GM23338 (cell line): ENCODE measurements at regions not wholly inside any gene's neighbourhood (a gene's known extent, or its start where the extent isn't known, plus 50 kb on each side); places are given as distances from the start of the nearest gene placed in this dataset.

Source experiments
- ATAC-seq: fragments of 200-7000 bp; cut with Tn5 transposase; 3 replicates; pipeline ENCODE4 v1.9.1; 2020
- DNase-seq: peaks from one replicate; pipeline ENCODE4 v3.0.0-alpha.2; 2015; ENCODE audit warnings: low spot score
- H2AFZ ChIP-seq: fragments of 200-600 bp; sonication (generic); 2 replicates; pipeline ENCODE4 v1.8.0; 2016; ENCODE audit warnings: antibody characterized with exemption, mild to moderate bottlenecking, moderate library complexity
- H3F3A ChIP-seq: fragments of 200-600 bp; sonication (generic); replicated peaks from 2 replicates; pipeline ENCODE4 v1.8.0; 2017; ENCODE audit warnings: antibody characterized with exemption, mixed run types, low read depth
- H3K27ac ChIP-seq: fragments of 200-600 bp; sonication (generic); 2 replicates; pipeline ENCODE4 v1.6.1; 2016; ENCODE audit warnings: low read depth
- H3K27me3 ChIP-seq: fragments of 200-600 bp; sonication (generic); 2 replicates; pipeline ENCODE4 v1.8.0; 2016; ENCODE audit warnings: mild to moderate bottlenecking, mixed run types, moderate library complexity; ENCODE audit not compliant: insufficient read depth
- H3K36me3 ChIP-seq: fragments of 200-600 bp; sonication (generic); 2 replicates; pipeline ENCODE4 v1.8.0; 2016; ENCODE audit warnings: mild to moderate bottlenecking; ENCODE audit not compliant: insufficient read depth
- H3K4me1 ChIP-seq: fragments of 200-600 bp; sonication (generic); 2 replicates; pipeline ENCODE4 v1.8.0; 2016; ENCODE audit warnings: mild to moderate bottlenecking, moderate library complexity; ENCODE audit not compliant: insufficient read depth
- H3K4me2 ChIP-seq: fragments of 200-600 bp; sonication (generic); 2 replicates; pipeline ENCODE4 v1.7.1; 2017; ENCODE audit warnings: mixed run types
- H3K4me3 ChIP-seq: fragments of 200-600 bp; sonication (generic); 2 replicates; pipeline ENCODE4 v1.6.1; 2016; ENCODE audit warnings: mixed run types
- H3K79me2 ChIP-seq: fragments of 200-600 bp; sonication (generic); replicated peaks from 2 replicates; pipeline ENCODE4 v1.8.0; 2017; ENCODE audit warnings: mild to moderate bottlenecking; ENCODE audit not compliant: insufficient read depth
- H3K9me2 ChIP-seq: fragments of 200-600 bp; sonication (generic); 2 replicates; pipeline ENCODE4 v1.8.0; 2017; ENCODE audit not compliant: insufficient read depth
- H4K20me1 ChIP-seq: fragments of 200-600 bp; sonication (generic); replicated peaks from 2 replicates; pipeline ENCODE4 v1.8.0; 2017; ENCODE audit warnings: mild to moderate bottlenecking; ENCODE audit not compliant: insufficient read depth
- H3K27ac Mint-ChIP-seq: 2 replicates; pipeline ENCODE4 v1.8.0; 2020; ENCODE audit warnings: inconsistent platforms, mild to moderate bottlenecking, moderate library complexity, mixed read lengths
- H3K27me3 Mint-ChIP-seq: 3 replicates; pipeline ENCODE4 v1.8.0; 2022; ENCODE audit warnings: low read depth, mild to moderate bottlenecking, moderate library complexity, mixed read lengths, inconsistent platforms; ENCODE audit not compliant: insufficient read depth, poor library complexity
- H3K36me3 Mint-ChIP-seq: 3 replicates; pipeline ENCODE4 v1.8.0; 2021; ENCODE audit warnings: low read depth, mild to moderate bottlenecking, inconsistent platforms, moderate library complexity, mixed read lengths
- H3K4me1 Mint-ChIP-seq: 3 replicates; pipeline ENCODE4 v1.8.0; 2020; ENCODE audit warnings: mild to moderate bottlenecking, inconsistent platforms, mixed read lengths
- H3K4me3 Mint-ChIP-seq: 3 replicates; pipeline ENCODE4 v1.8.0; 2021; ENCODE audit warnings: moderate library complexity, mild to moderate bottlenecking, inconsistent platforms, mixed read lengths
- H3K9me3 Mint-ChIP-seq: 3 replicates; pipeline ENCODE4 v1.8.0; 2020; ENCODE audit warnings: moderate library complexity, mild to moderate bottlenecking, inconsistent platforms, mixed read lengths
- CREB1 ChIP-seq: fragments of 250-450 bp; sonication (Bioruptor Pico); IDR thresholded peaks from 2 replicates; pipeline ENCODE4 v1.5.0; 2020; ENCODE audit warnings: low read depth, mild to moderate bottlenecking, moderate library complexity
- ETS1 ChIP-seq: IDR thresholded peaks from 2 replicates; pipeline ENCODE4 v1.6.1; 2016; ENCODE audit warnings: antibody characterized with exemption
- EZH2 ChIP-seq: fragments of 200-600 bp; sonication (generic); IDR thresholded peaks from one replicate; pipeline ENCODE4 v1.8.0; 2017; ENCODE audit warnings: antibody characterized with exemption, mild to moderate bottlenecking, low read depth; ENCODE audit not compliant: unreplicated experiment
- EZH2phosphoT487 ChIP-seq: fragments of 200-600 bp; sonication (generic); IDR thresholded peaks from one replicate; pipeline ENCODE4 v1.8.1; 2018; ENCODE audit warnings: antibody characterized with exemption; ENCODE audit not compliant: unreplicated experiment
- JUNB ChIP-seq: IDR thresholded peaks from one replicate; pipeline ENCODE4 v1.6.1; 2016; ENCODE audit warnings: antibody characterized with exemption; ENCODE audit not compliant: unreplicated experiment
- NANOG ChIP-seq: IDR thresholded peaks from 2 replicates; pipeline ENCODE4 v1.6.1; 2016; ENCODE audit warnings: antibody characterized with exemption, borderline replicate concordance
- POLR2AphosphoS5 ChIP-seq: IDR thresholded peaks from 2 replicates; pipeline ENCODE4 v1.6.1; 2016; ENCODE audit warnings: antibody characterized with exemption, low read depth
- REST ChIP-seq: IDR thresholded peaks from one replicate; pipeline ENCODE4 v1.6.1; 2018; ENCODE audit warnings: antibody characterized with exemption; ENCODE audit not compliant: unreplicated experiment
- STAT1 ChIP-seq: IDR thresholded peaks from one replicate; pipeline ENCODE4 v1.6.1; 2016; ENCODE audit warnings: antibody characterized with exemption; ENCODE audit not compliant: unreplicated experiment
- ZNF114 ChIP-seq: fragments of 250-450 bp; sonication (Bioruptor Pico); IDR thresholded peaks from 2 replicates; pipeline ENCODE4 v1.5.0; 2020; ENCODE audit warnings: mild to moderate bottlenecking, moderate library complexity
- ZNF331 ChIP-seq: fragments of 250-450 bp; sonication (Bioruptor Pico); IDR thresholded peaks from 2 replicates; pipeline ENCODE4 v1.5.0; 2020; ENCODE audit warnings: low read depth, mild to moderate bottlenecking, moderate library complexity
- ZNF462 ChIP-seq: fragments of 250-450 bp; sonication (Bioruptor Pico); IDR thresholded peaks from 2 replicates; pipeline ENCODE4 v1.5.0; 2020; ENCODE audit warnings: mild to moderate bottlenecking, moderate library complexity
- TF ChIP-seq, protein P1 (sequence below), 2 experiments: fragments of 200-600 bp in 1 of 2; sonication (generic) in 1 of 2; conservative IDR thresholded peaks; 2 replicates each; pipeline versions ENCODE4 v1.5.1 to v1.6.1; 2016 to 2017; ENCODE audit warnings: antibody characterized with exemption in 2 of 2, low read depth in 2 of 2, mild to moderate bottlenecking in 2 of 2, moderate library complexity in 1 of 2

- Histone ChIP-seq H3F3A (no peaks in the 10 kb centered on the region), H4K20me1 (no peaks in the 10 kb centered on the region), H2AFZ (no peak overlapping the region), H3K27me3 (no peaks in the 10 kb centered on the region), H3K9me2 (no peaks in the 10 kb centered on the region), H3K4me2 (no peak overlapping the region), H3K27ac (no peak overlapping the region), H3K4me1 (no peaks in the 10 kb centered on the region), H3K79me2 (no peaks in the 10 kb centered on the region), H3K36me3 (no peaks in the 10 kb centered on the region), H3K4me3 (no peak overlapping the region)
- Mint-ChIP-seq H3K36me3 (no peaks in the 10 kb centered on the region), H3K9me3 (no peaks in the 10 kb centered on the region), H3K4me3 (no peak overlapping the region), H3K27ac (no peak overlapping the region), H3K27me3 (peaks cover 2% of the 10 kb centered on the region), H3K4me1 (no peaks in the 10 kb centered on the region; the same call in 2 of the 3 replicates)
- TF ChIP-seq ZNF114 (CRISPR knock-in tag): no peak
- no peak for TF ChIP-seq NANOG
- no peak for TF ChIP-seq ZNF331
- TF ChIP-seq EZH2: no peak
- no peak for TF ChIP-seq STAT1
- no peak for TF ChIP-seq REST
- TF ChIP-seq ETS1: no peak
- TF ChIP-seq CREB1 (CRISPR knock-in tag): no peak
- TF ChIP-seq, protein P1, sequence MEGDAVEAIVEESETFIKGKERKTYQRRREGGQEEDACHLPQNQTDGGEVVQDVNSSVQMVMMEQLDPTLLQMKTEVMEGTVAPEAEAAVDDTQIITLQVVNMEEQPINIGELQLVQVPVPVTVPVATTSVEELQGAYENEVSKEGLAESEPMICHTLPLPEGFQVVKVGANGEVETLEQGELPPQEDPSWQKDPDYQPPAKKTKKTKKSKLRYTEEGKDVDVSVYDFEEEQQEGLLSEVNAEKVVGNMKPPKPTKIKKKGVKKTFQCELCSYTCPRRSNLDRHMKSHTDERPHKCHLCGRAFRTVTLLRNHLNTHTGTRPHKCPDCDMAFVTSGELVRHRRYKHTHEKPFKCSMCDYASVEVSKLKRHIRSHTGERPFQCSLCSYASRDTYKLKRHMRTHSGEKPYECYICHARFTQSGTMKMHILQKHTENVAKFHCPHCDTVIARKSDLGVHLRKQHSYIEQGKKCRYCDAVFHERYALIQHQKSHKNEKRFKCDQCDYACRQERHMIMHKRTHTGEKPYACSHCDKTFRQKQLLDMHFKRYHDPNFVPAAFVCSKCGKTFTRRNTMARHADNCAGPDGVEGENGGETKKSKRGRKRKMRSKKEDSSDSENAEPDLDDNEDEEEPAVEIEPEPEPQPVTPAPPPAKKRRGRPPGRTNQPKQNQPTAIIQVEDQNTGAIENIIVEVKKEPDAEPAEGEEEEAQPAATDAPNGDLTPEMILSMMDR (conservative IDR thresholded peaks at IDR 0.05; ENCODE audit: low read depth in 2 of 2): no peak
- no peak for TF ChIP-seq EZH2phosphoT487
- TF ChIP-seq ZNF462 (CRISPR knock-in tag): no peak
- TF ChIP-seq JUNB: no peak
- no peak for TF ChIP-seq POLR2AphosphoS5
- ATAC-seq (no peak), DNase-seq (no peak)
Observed at GRCh38 chr4:181853881-181854511, 389.2 kb upstream of the TENM3 start.
